ENCODE measurements at regions not wholly inside any gene's neighbourhood (a gene's known extent, or its start where the extent isn't known, plus 50 kb on each side); places are given as distances from the start of the nearest gene placed in this dataset.
A peak's percentile ranks its signal among the peaks of the same experiment; 100 is the strongest.

DNA sequence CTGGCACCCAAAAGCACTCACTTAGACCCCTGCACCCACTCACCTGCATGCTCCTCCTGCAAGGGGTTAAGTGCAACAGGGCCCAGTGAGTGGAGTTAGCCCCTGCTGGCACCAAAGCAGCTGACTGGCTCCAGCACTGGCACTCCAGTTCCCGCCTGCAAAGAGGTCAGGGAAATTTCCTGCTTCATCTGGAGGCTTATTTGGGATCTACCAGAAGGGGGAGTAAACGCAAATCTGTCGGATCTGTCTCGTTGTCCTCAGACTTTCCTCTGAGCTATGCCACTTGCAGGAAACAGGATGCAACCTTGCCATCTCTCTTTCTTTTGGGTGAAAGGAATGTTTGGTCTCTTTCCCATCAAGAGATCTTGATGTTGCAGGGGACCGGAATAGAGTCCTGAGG, 435.6 kb downstream of the PCDH10 start:
- Histone ChIP-seq H3K36me3 (no peaks in the 10 kb centered on the region), H3K9me3 (no peaks in the 10 kb centered on the region; the same call in 1 of the 2 replicates), H3K4me1 (peaks cover 5% of the 10 kb centered on the region), H3K4me3 (ENCODE audit: low read depth, low read length) (no peak overlapping the region), H3K27me3 (no peaks in the 10 kb centered on the region)
- TF ChIP-seq, protein P1, sequence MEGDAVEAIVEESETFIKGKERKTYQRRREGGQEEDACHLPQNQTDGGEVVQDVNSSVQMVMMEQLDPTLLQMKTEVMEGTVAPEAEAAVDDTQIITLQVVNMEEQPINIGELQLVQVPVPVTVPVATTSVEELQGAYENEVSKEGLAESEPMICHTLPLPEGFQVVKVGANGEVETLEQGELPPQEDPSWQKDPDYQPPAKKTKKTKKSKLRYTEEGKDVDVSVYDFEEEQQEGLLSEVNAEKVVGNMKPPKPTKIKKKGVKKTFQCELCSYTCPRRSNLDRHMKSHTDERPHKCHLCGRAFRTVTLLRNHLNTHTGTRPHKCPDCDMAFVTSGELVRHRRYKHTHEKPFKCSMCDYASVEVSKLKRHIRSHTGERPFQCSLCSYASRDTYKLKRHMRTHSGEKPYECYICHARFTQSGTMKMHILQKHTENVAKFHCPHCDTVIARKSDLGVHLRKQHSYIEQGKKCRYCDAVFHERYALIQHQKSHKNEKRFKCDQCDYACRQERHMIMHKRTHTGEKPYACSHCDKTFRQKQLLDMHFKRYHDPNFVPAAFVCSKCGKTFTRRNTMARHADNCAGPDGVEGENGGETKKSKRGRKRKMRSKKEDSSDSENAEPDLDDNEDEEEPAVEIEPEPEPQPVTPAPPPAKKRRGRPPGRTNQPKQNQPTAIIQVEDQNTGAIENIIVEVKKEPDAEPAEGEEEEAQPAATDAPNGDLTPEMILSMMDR (IDR thresholded peaks at IDR 0.05; ENCODE audit: low read depth, low read length) = peak; percentile 53
- DNase-seq = no peak

DNA sequence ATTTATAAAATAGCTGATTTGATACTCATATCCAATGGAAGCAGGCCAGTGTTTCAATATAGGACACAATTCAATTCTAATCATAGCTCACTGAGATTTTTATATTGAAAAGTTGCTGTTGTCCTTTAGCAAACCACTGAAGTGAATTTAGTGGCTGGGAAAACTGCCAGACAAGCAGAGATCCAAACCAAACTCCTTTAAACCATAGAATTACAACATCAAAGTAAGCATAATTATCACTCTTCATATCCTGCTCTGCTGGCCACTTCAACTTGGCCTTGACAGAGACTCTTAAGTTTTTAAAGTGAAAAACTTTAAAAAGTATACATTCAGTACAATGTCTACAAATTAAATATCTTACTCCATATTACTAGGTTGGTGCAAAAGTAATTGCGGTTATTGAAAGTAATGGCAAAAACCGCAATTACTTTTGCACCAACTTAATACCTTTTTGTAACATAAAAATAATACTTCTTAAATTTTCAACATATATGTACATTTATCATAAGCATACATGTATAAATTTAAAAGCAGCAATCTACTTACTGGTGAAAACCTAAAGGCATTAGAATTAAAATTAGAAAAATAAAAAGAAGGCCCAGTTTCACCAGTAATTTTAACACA, 433.0 kb downstream of the PCDH10 start:
- no peak for DNase-seq
- Histone ChIP-seq H3K36me3 (no peaks in the 10 kb centered on the region), H3K4me3 (ENCODE audit: low read depth, low read length) (no peak overlapping the region), H3K27me3 (no peaks in the 10 kb centered on the region), H3K4me1 (peaks cover 5% of the 10 kb centered on the region), H3K9me3 (no peaks in the 10 kb centered on the region; the same call in 1 of the 2 replicates)
- TF ChIP-seq, protein P1 (IDR thresholded peaks at IDR 0.05; ENCODE audit: low read depth, low read length) = no peak

DNA sequence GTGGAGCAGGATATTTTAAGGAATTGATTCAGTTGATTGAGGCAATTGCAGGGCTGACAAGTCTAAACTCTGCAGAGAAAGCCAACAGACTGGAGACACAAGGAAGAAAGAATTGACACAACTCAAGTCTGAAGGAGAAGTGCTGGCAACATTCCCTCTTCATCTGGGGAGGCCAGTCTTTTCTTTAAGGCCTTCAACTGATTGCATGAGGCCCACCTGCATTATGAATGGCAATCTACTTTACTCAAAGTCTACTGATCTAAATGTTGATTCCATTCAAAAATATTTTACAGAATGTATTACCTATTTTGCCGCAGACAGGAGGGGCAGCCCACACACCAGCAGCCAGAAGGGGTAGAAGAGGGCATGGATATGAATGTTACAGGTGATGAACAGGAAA, 425.2 kb downstream of the PCDH10 start:
- Histone ChIP-seq H3K27me3 (no peaks in the 10 kb centered on the region), H3K36me3 (no peaks in the 10 kb centered on the region), H3K9me3 (no peaks in the 10 kb centered on the region), H3K4me1 (no peaks in the 10 kb centered on the region), H3K4me3 (ENCODE audit: low read depth, low read length) (no peak overlapping the region)
- DNase-seq = no peak
- TF ChIP-seq, protein P1 (IDR thresholded peaks at IDR 0.05; ENCODE audit: low read depth, low read length) = no peak

DNA sequence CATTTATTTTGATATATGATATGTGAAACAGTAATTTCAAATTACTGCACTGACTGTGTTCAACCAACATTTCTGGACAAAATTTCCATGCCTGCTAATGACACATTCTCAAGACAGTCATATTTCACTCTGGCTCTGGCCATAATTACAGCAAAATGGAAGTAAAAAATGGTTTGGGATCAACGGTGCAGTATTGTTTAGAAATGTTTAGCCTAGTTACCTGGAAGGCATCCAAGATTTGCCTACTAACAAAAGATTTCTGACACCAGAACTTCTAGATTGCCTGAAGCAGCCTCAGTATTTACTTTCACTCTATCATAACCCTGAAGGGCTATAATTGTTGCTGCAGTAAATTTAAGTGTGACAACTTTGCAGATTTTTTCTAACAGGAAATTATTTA, 416.3 kb downstream of the PCDH10 start:
- TF ChIP-seq, protein P1 (IDR thresholded peaks at IDR 0.05; ENCODE audit: low read depth, low read length) = no peak
- Histone ChIP-seq H3K4me1 (0 out of 2 replicates have a peak, but pooled peaks cover 4% of the 10 kb centered on the region), H3K9me3 (no peaks in the 10 kb centered on the region), H3K27me3 (no peaks in the 10 kb centered on the region), H3K36me3 (no peaks in the 10 kb centered on the region), H3K4me3 (ENCODE audit: low read depth, low read length) (no peak overlapping the region)
- DNase-seq = no peak

DNA sequence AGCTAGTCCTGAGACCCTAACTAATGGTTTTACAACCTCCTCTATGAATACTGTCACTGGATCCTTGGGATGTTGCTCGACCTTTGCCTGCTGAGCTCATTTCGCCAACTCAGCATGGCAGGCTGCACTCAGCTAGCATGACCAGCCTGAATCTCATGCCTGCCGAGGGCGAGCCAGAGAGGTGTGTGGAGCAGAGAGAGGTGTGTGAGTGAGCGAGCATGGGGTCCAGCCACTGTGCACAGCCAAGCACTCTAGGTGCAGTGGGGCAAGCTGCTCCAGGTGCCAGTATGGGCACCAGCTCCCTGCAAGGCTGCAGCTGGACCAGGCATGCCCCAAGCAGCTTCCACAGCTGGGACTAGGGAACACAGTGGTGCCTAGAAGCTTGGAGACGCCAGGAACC, 410.9 kb downstream of the PCDH10 start:
- Histone ChIP-seq H3K4me1 (peaks cover 10% of the 10 kb centered on the region), H3K4me3 (ENCODE audit: low read depth, low read length) (no peak overlapping the region), H3K36me3 (no peaks in the 10 kb centered on the region), H3K9me3 (no peaks in the 10 kb centered on the region), H3K27me3 (no peaks in the 10 kb centered on the region)
- TF ChIP-seq, protein P1 (IDR thresholded peaks at IDR 0.05; ENCODE audit: low read depth, low read length) = no peak
- DNase-seq = no peak

DNA sequence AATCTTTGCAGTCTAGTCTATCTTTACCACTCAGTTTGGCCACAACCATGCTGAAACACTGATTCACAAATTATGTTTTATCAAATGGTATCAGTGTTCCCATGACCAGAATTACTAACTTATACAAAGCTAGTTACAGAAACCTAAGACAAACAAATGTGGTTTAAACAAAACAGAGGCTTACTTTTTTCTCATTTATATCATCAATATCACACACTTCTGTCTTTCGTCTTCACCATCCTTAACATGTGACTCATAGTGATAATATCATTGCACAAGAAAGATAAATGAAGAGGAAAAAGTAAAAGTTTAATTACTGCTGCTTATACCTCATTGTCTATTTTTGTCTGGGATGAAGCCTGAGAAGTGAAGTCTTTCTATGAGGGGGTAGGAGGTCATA, 406.6 kb downstream of the PCDH10 start:
- no peaks in the 10 kb centered on the region for H3K9me3 ChIP-seq
- H3K27me3 ChIP-seq = no peaks in the 10 kb centered on the region
- TF ChIP-seq, protein P1 (IDR thresholded peaks at IDR 0.05; ENCODE audit: low read depth, low read length) = no peak
- H3K4me3 ChIP-seq (ENCODE audit: low read depth, low read length) = no peak overlapping the region
- no peaks in the 10 kb centered on the region for H3K36me3 ChIP-seq
- DNase-seq = no peak
- H3K4me1 ChIP-seq = peaks cover 7% of the 10 kb centered on the region

Measured in BE2C (cell line).